Esophagus squamous epithelium (tissue), 4 donors: ENCODE measurements at regions not wholly inside any gene's neighbourhood (a gene's known extent, or its start where the extent isn't known, plus 50 kb on each side); places are given as distances from the start of the nearest gene placed in this dataset.

Experiments used
- POLR2A ChIP-seq, 4 donors: fragments of 450-650 bp; IDR thresholded peaks; one replicate each; pipeline ENCODE4 v1.6.1; 2017; ENCODE audit warnings: antibody characterized with exemption in 4 of 4, mild to moderate bottlenecking in 4 of 4, moderate library complexity in 3 of 4
- TF ChIP-seq, protein P1 (sequence below), 6 experiments: fragments of 450-650 bp in 4 of 6; fragments of 200-600 bp in 2 of 6; sonication (generic) in 2 of 6; IDR thresholded peaks; one replicate each; pipeline ENCODE4 v1.5.1; 2016 to 2019; ENCODE audit warnings: antibody characterized with exemption in 6 of 6, mild to moderate bottlenecking in 4 of 6, moderate library complexity in 4 of 6

- TF ChIP-seq, protein P1, sequence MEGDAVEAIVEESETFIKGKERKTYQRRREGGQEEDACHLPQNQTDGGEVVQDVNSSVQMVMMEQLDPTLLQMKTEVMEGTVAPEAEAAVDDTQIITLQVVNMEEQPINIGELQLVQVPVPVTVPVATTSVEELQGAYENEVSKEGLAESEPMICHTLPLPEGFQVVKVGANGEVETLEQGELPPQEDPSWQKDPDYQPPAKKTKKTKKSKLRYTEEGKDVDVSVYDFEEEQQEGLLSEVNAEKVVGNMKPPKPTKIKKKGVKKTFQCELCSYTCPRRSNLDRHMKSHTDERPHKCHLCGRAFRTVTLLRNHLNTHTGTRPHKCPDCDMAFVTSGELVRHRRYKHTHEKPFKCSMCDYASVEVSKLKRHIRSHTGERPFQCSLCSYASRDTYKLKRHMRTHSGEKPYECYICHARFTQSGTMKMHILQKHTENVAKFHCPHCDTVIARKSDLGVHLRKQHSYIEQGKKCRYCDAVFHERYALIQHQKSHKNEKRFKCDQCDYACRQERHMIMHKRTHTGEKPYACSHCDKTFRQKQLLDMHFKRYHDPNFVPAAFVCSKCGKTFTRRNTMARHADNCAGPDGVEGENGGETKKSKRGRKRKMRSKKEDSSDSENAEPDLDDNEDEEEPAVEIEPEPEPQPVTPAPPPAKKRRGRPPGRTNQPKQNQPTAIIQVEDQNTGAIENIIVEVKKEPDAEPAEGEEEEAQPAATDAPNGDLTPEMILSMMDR (IDR thresholded peaks at IDR 0.05): no peak
- no peak for TF ChIP-seq POLR2A (IDR thresholded peaks at IDR 0.05)
Measured at GRCh38 chr5:29498860-29499259, 1694.6 kb upstream of the CDH6 start.
